GM21529 (cell line): ENCODE measurements at regions not wholly inside any gene's neighbourhood (a gene's known extent, or its start where the extent isn't known, plus 50 kb on each side); places are given as distances from the start of the nearest gene placed in this dataset.

Experiments used
- ATAC-seq: cut with Tn5 transposase; IDR thresholded peaks from one replicate; pipeline ENCODE4 v1.9.1; 2021; ENCODE audit not compliant: unreplicated experiment

DNA sequence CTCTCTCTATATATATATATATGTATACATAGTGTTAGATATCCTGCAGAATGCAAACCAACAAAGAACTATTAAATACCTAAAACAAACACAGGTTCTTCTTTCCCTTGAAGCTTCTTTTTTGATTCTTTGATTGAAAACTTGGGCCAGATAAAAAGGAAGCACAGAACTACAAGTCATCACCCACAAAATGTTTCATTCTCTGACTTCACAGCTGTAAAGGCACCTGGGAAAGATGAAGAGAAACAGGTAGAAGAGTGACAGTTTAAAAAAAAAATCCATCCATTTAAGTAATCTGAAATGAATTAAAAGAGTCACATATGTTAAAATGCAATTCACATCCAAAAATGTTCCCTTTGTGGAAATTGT lies 90.7 kb upstream of the FNDC3A start:
- no peak for ATAC-seq

DNA sequence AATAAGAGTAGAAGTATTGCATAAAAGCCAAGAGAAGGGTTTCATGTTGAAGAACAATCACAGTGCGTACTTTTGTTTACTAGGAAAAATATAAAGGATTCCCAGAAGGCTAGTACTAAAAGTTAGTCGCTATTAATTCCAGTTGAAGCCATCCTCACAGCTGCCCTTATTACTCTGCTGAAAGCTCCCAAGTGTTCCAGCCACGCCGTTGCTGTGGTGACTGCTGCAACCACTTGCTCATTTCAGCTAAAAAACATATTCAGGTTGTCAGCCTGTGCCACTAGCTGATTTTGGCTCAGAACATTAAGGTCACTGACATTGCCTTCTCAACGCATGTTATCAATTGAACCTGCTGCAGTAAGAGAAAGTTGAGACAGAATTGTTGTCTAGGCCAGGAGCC lies 87.1 kb upstream of the FNDC3A start:
- no peak for ATAC-seq

DNA sequence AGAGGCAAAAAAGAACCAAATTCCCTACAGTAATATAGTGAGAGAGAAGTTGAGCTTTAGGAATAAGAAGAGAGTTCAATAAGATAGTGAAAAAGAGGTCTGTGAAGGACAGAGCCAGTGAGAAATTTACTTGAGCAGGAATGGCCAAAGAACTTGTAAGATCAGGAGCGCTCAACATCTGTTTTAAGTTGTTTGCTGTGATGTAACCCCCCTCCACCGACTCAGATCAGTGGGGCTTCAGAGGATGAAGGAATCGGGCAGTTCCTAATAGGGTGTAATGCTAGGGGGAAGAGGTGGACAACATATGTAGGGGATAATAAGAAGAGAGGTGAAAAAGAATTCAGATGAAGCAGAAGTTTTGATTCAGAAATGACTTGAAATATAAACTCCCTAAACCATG lies 85.3 kb upstream of the FNDC3A start:
- no peak for ATAC-seq

DNA sequence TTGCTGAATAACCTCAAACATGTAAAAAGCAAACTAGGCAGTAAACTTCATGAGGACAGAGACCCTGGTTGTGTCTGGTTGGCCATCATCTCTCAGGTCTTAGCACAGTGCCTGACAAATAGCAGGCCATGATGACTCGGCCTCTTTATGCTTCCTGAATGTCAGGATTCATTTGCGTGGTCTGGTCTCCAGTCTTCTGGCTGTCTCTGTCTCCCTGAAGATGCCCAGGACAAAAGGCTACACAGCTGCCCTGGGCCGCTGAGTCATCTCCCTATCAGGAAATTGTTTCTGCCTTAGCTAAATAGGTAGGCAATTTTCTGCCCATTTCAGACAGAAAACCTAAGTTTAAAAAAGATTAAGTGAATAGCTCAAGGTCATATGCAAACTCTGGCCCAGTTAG lies 84.1 kb upstream of the FNDC3A start:
- ATAC-seq: no peak

DNA sequence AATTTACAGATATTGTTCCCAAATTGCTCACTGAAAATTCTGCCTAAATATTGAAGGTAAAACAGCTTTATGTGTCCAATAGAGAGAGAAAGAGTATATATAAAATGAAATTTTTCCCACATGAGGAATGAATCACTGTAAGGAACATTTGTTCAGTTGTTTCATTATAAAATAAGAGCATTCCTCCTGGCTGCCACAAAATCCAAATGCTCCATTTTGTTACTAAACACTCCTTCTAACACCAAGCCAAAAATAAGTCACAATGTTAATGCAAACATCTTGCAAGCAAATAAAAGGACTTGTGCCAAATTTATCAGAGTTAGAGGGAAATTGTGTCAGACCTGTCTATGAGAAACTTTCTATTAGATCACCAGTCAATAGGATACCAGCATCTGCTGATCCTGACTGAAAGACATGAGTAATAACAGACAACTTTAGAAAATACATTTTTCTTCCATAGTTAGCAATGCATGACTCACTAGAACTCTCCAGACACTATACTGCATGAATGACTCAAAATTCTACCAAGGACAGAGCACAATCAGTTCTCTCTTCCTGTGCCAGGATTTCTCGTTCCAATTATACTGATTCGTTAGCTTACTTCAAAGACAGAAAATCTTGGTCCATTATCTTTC lies 83.5 kb upstream of the FNDC3A start:
- peak; percentile 94 for ATAC-seq

DNA sequence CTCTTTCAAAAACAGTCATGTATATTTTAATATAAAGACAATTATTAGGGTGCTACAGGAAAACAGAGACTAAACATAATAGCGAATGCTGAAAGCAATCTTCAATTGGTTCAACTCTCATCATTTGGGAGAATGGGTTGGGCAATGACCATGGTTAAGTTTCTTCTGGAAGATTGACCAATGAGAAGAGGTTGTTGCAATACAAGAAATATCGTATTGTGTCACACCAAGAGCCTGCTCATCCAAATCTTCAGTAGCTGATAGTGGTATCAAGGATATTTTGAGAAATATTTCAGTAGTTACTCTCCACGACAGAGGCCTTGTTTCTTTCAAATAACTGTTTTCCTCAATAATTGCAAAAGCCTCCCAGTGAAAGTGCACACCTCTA lies 83.0 kb upstream of the FNDC3A start:
- ATAC-seq: no peak

DNA sequence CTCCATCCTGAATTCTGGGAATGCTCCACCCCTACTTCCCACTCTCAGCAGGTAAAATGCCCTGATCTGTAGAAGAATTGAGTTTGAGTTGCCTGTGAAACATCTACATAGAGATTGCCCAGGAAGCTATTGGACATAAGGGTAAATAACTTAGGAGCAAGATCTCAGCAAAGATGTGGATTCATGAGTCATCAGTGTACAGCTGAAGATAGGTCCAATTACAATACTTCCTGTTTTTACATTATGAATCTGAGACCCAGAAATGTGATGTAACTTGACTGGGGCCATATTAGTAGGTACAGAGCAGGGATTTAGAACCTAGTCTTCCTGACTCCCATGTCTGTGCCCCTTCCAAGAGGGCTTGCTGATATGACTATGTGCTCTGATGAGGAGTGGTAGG lies 79.4 kb upstream of the FNDC3A start:
- no peak for ATAC-seq

DNA sequence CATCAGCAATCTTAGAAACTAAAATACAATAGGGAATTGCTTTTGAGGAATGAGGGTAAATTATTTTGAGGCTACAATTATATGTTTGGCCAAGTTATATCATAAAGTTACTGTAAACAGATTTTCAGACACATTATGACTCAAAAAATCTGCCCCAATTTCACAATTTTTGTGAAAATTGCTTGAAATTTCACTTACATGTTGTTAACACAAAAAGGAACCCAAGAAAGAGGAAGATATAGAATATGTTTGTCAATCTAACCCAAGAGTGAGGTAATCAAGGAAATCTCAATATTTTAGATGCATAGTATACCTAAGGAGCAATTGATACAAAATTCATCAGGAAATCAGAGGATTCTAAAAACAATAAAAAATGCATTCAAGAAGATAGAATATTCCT lies 73.9 kb upstream of the FNDC3A start:
- no peak for ATAC-seq

DNA sequence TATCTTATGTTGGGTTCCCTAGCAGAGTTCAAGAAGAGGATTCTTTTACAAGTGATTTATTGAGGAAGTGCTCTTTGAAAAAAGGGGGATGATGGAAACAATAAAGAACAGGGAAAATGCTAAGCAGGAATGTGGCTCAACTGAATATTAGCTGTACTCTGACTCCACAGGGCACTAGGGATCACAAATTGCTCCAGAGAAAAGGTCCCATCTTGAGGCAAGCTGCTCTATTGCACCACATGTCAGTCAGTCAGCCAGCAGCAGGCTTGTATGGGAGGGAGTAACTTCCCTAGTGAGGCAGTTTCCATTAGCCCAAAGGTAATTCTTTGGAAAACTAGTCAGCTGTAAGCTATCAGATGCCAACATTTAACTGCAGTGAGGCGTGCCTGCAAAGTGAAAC lies 73.3 kb upstream of the FNDC3A start:
- no peak for ATAC-seq

DNA sequence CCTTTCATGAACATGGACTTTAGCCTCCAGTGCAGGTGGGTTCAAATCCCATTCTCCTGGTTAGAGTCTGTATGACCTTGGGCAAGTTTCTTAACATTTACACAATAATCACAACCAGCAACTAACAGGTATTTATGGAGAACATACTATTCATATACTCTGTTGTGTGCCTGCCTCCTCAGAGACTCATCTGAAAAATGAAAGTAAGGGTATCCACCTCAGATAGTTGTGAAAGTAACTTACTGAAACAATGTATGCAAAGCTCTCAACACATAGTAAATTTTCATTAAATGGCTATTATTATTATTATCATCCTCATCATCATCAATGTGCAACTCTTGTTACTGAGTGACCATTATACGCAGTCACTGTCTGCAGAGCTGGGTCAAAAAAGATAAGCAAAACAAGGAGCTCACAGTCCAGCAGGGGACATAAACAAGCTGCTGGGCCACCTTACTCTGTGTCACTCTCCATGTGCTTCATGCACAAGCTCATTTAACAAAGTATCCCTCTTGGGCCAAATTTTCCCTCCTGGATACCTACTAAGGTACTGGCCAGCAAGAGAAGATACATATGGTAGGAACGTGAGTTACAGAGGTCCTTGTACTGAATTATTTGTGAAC lies 70.9 kb upstream of the FNDC3A start:
- no peak for ATAC-seq

DNA sequence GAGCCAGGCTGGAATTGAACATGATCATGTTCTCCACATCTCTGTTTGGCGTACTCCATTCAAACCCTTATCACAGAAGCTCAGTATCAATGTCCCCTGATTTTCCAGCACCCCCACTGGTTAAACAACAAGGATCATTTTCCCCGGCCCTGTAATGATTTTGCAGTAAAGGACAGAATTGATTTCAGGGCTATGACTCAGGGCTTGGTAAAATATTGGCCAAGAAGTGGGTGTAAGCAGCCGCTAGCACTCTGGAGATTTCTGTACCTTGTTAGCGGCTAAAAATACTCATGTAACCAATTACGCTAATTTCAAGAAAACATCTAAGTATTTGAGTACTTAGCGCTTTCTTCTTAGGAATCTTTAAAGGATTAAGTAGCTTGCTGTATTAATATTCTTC lies 69.5 kb upstream of the FNDC3A start:
- ATAC-seq: no peak

DNA sequence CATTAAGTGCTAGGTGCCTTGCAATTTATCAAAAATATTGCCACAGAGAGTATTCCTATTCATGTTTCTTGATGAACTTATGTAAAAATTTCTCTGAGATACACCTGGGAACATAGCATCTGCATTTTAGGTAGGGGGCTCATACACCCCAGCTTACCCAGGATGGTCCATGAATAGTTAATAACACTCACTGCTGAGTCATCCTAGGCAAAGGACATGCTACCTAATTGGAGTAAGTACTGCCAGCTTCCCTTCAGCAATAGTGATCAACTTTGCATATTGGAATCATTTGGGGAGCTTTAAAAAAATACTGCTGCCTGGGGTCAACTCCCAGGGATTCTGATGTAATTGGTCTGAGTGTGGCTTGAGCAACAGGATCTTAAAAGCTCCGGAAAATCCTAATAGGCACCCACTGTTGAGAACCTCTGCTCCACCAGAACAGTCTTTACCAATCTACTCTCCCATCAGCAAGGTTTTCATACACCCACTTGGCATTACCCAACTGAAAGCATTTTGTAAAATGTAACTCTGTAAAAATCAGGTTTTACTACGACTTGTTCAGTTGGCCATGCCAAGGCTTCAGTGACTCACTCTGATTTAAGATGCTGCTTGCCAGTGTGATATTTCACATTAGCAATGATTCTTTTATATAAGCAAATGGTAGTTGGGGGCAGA lies 67.2 kb upstream of the FNDC3A start:
- ATAC-seq: no peak

DNA sequence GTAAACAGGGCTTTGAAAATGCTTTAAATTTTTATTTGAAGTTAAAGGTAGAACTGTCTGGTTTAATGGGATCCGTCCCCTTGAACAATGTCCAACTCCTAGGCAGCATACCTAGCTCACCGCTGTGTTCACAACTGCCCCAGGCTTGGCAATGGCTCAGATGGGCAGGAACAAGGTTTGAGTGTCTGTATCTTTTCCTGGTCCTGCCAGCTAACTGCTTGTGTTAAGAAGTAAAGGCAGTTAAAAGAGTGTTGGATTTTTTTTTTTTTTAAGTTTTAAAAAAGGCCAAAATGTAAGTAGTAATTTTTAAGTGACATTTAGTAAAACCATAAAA lies 66.7 kb upstream of the FNDC3A start:
- ATAC-seq: no peak

DNA sequence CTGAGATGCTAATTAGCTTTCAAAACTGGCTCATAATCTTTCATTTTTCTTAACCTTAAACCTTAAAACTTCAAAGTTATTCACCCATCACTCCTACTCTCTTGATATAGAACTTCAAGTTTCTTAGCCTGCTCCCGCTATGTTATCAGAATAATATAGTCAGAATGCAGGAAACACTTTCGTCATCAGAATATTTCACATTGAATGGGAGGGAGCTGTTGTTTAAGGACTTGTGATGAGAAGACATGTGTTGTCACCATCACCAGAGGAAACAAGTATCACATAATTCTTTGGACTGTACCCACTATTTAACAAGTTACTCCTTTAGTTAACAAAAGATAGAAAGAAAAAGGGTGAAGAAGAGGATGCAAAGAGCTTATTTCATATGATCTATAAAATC lies 65.0 kb upstream of the FNDC3A start:
- ATAC-seq: no peak

DNA sequence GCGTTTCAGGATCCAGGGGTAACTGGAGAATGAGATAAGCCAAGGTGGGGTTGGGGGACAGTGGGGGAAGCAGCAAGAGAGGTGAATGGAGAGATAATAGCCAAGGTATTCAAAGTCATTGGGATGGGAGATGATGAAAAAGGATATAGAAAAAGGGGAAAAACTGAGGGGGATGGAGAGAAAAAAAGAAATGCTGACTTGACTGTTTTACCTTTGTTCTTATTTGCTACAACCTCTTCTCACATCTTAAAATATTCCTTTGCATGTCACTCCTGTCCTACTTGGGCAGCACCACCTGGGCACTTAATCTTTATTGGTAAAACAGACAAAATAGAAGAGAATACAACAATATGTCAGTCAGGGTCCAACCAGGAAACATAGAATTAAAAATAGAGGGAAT lies 56.0 kb upstream of the FNDC3A start:
- no peak for ATAC-seq

DNA sequence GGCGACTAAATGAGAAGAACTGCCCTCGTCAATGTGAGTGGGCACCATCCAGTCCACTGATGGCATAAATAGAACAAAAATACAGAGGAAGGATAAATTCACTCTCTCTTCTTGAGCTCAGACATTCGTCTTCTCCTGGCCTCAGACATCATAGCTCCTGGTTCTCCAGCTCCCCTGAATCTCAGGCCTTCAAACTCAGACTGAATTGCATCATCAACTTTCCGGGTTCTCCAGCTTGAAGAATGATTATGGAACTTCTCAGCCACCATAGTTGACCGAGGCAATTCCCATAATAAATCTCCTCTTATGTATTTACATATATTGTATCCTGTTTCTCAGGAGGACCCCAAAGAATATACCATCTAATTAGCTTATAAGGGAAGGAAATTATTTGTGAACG lies 55.0 kb upstream of the FNDC3A start:
- no peak for ATAC-seq

DNA sequence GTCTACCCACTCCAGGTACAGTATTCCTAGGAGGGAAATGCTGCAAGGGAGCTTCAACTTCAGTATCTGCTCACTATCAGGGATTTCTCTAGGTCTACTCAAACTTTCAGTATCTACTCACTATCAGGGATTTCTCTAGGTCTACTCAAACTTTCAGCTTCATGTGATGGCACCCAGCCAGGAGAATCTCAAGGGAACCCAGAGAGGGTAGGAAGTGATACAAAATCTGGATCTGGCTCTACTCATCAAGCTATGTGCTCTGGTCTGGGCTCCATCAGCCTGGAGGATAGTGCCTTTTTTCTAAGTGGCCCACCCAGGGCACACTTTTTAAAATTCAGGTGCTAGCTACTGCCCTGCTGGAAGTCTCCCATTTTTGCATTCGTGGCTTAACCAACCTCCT lies 52.3 kb upstream of the FNDC3A start:
- no peak for ATAC-seq

DNA sequence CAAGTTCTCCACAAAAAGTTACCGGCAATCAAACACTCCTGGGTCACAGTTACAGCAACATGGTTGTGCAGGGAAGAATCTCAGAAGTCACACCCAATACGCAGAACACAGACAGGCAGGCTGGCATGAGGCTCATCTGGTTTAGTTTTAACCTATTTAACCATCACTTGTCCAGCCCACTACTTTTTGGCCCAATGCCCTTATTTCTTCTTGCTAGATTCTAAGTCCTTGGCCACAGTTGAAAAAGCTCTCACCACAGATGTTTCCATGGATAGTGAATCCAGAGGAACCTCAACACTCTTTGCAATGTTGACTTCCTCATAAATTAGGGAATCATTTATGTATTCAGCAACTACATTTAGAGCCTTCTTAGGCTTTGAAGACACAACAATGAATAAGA lies 50.7 kb upstream of the FNDC3A start:
- ATAC-seq: no peak
